DND-41 (cell line): ENCODE measurements at regions not wholly inside any gene's neighbourhood (a gene's known extent, or its start where the extent isn't known, plus 50 kb on each side); places are given as distances from the start of the nearest gene placed in this dataset.

Experiments
- EZH2 ChIP-seq: IDR thresholded peaks from 3 replicates; pipeline ENCODE4 v1.6.1; 2012; ENCODE audit warnings: borderline replicate concordance, low read depth, mild to moderate bottlenecking, moderate library complexity, low read length, inconsistent platforms; ENCODE audit not compliant: severe bottlenecking
- TF ChIP-seq, protein P1 (sequence below): IDR thresholded peaks from 2 replicates; pipeline ENCODE4 v1.5.1; 2012; ENCODE audit warnings: borderline replicate concordance, low read length, moderate library complexity, mild to moderate bottlenecking; ENCODE audit not compliant: poor library complexity, severe bottlenecking; ENCODE audit errors: extremely low read depth

DNA sequence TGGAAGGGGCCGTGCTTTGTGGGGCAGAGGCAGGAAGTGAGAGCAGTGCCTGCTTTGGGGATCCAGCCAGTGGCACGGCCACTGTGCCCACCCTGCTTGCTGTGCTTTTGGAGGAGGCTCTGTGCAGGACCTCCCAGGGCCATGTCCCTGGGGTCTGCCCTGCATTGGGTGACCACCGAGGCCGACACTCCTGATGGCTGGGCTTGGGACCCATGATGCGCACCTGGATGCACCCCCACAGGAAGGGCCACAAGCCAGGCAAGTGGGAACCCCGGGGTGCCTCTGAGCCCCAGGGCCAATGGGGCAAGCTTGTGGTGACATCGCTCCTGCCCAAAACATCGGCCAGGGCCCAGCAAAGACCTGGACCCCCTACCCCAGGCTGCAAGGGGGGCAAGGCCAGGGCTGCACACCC lies 738.6 kb upstream of the GJE1 start:
- TF ChIP-seq, protein P1, sequence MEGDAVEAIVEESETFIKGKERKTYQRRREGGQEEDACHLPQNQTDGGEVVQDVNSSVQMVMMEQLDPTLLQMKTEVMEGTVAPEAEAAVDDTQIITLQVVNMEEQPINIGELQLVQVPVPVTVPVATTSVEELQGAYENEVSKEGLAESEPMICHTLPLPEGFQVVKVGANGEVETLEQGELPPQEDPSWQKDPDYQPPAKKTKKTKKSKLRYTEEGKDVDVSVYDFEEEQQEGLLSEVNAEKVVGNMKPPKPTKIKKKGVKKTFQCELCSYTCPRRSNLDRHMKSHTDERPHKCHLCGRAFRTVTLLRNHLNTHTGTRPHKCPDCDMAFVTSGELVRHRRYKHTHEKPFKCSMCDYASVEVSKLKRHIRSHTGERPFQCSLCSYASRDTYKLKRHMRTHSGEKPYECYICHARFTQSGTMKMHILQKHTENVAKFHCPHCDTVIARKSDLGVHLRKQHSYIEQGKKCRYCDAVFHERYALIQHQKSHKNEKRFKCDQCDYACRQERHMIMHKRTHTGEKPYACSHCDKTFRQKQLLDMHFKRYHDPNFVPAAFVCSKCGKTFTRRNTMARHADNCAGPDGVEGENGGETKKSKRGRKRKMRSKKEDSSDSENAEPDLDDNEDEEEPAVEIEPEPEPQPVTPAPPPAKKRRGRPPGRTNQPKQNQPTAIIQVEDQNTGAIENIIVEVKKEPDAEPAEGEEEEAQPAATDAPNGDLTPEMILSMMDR: no peak
- TF ChIP-seq EZH2: no peak
